ENCODE measurements at regions not wholly inside any gene's neighbourhood (a gene's known extent, or its start where the extent isn't known, plus 50 kb on each side); places are given as distances from the start of the nearest gene placed in this dataset.

- DNase-seq (ENCODE audit: low spot score), result peak; percentile 23
Observed at GRCh38 chr1:229972600-229973296, 94.3 kb upstream of the GALNT2 start.

GRCh38 chr1:229973297-229973612 lies 93.8 kb upstream of the GALNT2 start:
- no peak for DNase-seq (ENCODE audit: low spot score)

- DNase-seq (ENCODE audit: low spot score), result no peak
Observed at GRCh38 chr1:229975047-229975446, 92.0 kb upstream of the GALNT2 start.

GRCh38 chr1:229980009-229980408 lies 87.0 kb upstream of the GALNT2 start:
- no peak for DNase-seq (ENCODE audit: low spot score)

- no peak for DNase-seq (ENCODE audit: low spot score)
Observed at GRCh38 chr1:229981736-229982135, 85.3 kb upstream of the GALNT2 start.

- DNase-seq (ENCODE audit: low spot score), result no peak
Observed at GRCh38 chr1:229984310-229984991, 82.6 kb upstream of the GALNT2 start.

GRCh38 chr1:229984992-229985612 lies 81.9 kb upstream of the GALNT2 start:
- no peak for DNase-seq (ENCODE audit: low spot score)

GRCh38 chr1:229985613-229986010 lies 81.4 kb upstream of the GALNT2 start:
- DNase-seq (ENCODE audit: low spot score), result no peak

GRCh38 chr1:229986737-229987337 lies 80.2 kb upstream of the GALNT2 start:
- DNase-seq (ENCODE audit: low spot score), result no peak

GRCh38 chr1:229987953-229988352 lies 79.1 kb upstream of the GALNT2 start:
- DNase-seq (ENCODE audit: low spot score), result no peak

GRCh38 chr1:229988534-229988933 lies 78.5 kb upstream of the GALNT2 start:
- DNase-seq (ENCODE audit: low spot score), result no peak

- no peak for DNase-seq (ENCODE audit: low spot score)
Observed at GRCh38 chr1:229989591-229990248, 77.3 kb upstream of the GALNT2 start.

GRCh38 chr1:229990326-229990725 lies 76.7 kb upstream of the GALNT2 start:
- no peak for DNase-seq (ENCODE audit: low spot score)

GRCh38 chr1:229991104-229991513 lies 75.9 kb upstream of the GALNT2 start:
- DNase-seq (ENCODE audit: low spot score), result no peak

- no peak for DNase-seq (ENCODE audit: low spot score)
Observed at GRCh38 chr1:229991724-229992333, 75.2 kb upstream of the GALNT2 start.

GRCh38 chr1:229993060-229993459 lies 74.0 kb upstream of the GALNT2 start:
- no peak for DNase-seq (ENCODE audit: low spot score)

GRCh38 chr1:229993894-229994293 lies 73.1 kb upstream of the GALNT2 start:
- DNase-seq (ENCODE audit: low spot score), result no peak

GRCh38 chr1:229999004-229999670 lies 67.9 kb upstream of the GALNT2 start:
- DNase-seq (ENCODE audit: low spot score), result no peak

- no peak for DNase-seq (ENCODE audit: low spot score)
Observed at GRCh38 chr1:230000493-230001184, 66.4 kb upstream of the GALNT2 start.

- no peak for DNase-seq (ENCODE audit: low spot score)
Observed at GRCh38 chr1:230002164-230002803, 64.8 kb upstream of the GALNT2 start.
